GM18870 (cell line): ENCODE measurements at regions not wholly inside any gene's neighbourhood (a gene's known extent, or its start where the extent isn't known, plus 50 kb on each side); places are given as distances from the start of the nearest gene placed in this dataset.

Experiments used
- ATAC-seq: cut with Tn5 transposase; IDR thresholded peaks from one replicate; pipeline ENCODE4 v1.9.1; 2021; ENCODE audit warnings: moderate library complexity; ENCODE audit not compliant: unreplicated experiment

DNA sequence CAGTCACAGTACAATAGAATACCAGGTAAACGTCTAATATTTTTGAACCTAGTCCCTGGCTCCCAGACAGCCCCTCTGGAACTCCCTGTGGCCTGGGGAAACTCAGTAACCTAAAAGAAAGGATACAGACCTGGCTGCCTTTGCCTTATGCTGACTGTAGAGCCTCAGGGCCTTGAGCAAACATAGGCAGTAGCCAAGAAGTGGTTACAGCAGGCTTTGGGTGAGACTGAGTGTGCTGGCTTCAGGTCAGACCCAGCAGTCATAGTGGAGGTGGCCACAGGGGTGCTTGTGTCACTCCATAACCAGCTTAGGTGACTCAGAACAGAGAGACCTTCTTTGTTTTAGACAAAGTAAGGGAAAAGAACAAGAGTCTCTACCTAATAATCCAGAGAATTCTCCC lies 141.8 kb upstream of the PRDX4 start:
- ATAC-seq: no peak

DNA sequence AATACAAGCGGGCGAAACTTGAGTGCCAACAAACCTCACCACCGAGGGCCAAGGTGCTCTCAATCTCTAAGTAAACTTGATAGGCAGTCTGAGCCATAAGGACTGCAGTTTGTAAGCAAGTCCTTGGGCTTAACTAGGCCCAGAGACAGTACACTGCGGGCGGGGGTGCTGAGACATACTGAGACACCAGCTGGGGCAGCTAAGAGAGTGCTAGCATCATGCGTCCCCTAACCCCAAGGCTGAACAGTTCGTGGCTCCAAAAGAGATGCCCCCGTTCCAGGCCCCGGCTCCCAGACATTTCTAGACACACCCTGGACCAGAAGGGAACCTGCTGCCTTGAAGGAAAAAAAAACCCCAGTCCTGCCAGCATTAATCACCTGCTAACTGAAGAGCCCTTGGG lies 126.8 kb upstream of the PRDX4 start:
- no peak for ATAC-seq

- no peak for ATAC-seq
Observed at GRCh38 chrX:23548164-23548563, 119.1 kb upstream of the PRDX4 start.

- ATAC-seq: no peak
Observed at GRCh38 chrX:23552303-23552702, 115.0 kb upstream of the PRDX4 start.

- ATAC-seq: no peak
Observed at GRCh38 chrX:23554304-23554703, 113.0 kb upstream of the PRDX4 start.

DNA sequence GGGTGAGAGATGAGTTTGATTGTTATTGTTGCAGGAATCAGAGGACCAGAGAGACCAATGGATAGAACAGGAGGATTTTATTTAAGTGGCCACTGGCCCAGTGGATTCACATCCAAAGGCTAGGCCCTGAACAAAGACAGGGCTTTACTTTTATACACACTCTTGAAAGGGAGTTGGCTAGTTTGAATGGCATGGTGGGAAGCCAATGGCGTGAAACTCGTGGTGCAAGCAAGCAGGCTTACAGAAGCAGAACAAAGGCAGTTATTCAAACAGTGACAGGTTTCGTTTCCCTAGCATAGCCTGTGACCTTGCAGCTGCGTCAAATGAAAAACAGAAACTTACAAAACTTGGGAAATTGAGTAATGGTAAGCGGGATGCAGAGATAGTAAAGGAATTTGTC lies 110.2 kb upstream of the PRDX4 start:
- no peak for ATAC-seq

GRCh38 chrX:23559975-23560374 lies 107.3 kb upstream of the PRDX4 start:
- ATAC-seq: no peak

DNA sequence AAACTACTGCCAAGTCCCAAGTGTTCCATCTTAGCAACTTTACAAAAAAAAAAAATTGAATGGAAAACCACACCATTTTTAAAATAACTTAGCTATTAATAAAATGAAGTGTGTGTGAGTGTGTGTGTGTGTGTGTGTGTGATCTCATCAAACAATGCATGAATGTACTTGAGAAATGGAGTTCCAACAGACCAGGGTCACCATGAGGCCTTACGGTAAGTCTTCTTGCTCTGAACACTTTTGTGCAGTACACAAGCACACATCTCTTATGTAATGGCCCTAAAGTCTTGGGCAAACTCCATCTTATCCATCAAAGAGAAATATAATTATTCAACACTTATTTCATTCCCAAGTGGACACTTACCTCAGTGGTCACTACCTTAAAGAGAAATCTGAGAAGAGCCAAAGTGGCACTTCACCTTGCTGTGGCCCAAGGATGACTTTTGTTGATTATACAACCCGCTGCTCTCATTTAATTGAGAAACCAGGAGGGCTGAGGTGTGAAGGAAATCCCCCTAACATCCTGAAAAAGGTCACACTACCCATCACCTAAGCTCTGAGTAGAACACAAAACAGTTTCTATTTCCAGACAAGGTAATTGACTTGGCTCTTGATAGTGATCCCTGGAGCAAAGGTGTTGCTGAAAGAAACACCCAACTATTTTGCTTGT lies 96.5 kb upstream of the PRDX4 start:
- no peak for ATAC-seq

DNA sequence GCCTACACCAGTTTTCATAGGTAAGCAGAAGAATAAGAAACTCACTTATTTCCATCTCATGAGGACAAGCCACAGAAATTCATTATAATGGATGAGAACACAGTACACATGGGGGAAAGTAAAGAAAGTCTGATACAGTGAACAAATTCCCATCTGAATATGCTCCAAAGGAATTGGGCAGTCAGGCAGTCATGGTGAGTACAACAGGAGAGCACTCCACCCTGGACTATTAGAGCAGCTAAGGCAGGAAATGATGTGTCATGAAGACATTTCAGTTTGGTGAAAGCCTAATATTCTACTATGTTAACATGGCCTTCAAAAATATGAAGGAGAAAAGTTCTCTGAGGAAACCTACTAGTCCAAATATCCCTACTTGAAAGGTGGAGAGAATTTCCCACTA lies 92.0 kb upstream of the PRDX4 start:
- no peak for ATAC-seq

DNA sequence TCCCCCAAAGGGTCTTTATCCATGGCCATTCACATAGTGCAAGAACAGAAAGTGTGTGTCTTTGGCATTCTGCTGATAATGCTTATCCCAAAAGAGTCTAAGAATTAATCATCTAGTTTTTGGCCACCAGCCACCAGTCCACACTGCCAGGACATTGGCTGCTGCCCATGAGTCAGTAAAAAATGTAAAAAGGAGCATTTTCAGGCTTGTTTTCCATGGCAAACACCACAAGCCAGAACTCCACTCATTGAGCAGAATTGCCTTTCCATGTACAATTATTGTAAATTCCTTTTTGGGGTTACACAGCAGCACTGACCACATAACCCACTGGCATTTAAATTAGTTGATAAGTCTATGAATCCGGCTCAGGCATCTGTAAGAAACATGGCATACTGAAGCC lies 89.2 kb upstream of the PRDX4 start:
- no peak for ATAC-seq

DNA sequence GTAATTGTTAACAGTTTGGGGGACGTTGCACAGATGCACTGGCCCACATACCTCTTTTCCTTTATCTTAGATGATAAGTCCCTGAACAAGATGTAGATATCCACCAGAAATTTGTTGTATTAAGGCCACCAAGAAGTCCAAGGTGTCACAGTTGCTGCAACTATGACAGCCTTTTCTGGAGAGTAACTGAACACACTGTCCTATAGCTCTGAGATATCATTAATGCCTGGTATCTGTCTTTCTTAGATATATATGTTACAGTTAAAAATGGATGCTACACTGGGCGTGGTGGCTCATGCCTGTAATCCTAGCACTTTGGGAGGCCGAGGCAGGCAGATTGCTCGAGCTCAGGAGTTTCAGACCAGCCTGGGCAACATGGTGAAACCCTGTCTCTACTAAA lies 77.8 kb upstream of the PRDX4 start:
- no peak for ATAC-seq

DNA sequence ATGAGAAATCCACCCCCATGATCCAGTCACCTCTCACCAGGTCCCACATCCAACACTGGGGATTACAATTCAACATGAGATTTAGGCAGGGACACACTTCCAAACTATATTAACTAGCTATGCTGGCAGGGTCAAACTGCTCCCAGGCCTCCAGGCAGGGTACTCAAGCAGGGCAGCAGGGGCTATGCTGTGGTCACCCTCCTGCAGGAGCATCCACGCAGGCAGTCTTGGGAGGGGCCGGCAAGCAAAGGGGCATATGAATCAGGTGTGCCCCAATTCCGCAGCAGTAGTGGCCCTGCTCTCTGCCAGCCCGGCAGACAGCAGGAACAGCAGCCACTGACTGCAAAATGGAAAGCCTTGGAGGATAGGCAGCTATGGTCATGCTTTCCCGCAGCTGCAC lies 74.6 kb upstream of the PRDX4 start:
- ATAC-seq: no peak

GRCh38 chrX:23598575-23598974 lies 68.7 kb upstream of the PRDX4 start:
- ATAC-seq: no peak

- ATAC-seq: no peak
Observed at GRCh38 chrX:23603501-23603900, 63.8 kb upstream of the PRDX4 start.

DNA sequence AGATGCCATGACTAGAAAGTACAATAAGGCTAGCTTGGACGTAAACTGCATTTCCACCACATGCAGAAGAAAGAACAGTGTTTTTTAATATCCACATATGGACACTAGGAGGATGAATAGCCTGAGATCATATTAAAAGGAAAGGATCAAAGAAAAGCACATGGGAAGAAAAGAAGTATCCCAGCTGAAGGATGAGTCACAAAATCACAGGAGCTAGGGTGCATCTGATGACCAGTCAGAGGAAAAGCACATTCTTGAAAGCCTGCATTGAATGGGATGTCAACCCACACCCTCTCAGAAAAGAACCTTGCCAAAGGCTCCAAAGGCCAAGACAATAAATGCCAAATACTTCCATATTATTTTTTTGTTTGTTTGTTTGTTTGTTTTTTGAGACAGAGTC lies 56.8 kb upstream of the PRDX4 start:
- ATAC-seq: no peak

GRCh38 chrX:23612846-23613245 lies 54.4 kb upstream of the PRDX4 start:
- no peak for ATAC-seq

DNA sequence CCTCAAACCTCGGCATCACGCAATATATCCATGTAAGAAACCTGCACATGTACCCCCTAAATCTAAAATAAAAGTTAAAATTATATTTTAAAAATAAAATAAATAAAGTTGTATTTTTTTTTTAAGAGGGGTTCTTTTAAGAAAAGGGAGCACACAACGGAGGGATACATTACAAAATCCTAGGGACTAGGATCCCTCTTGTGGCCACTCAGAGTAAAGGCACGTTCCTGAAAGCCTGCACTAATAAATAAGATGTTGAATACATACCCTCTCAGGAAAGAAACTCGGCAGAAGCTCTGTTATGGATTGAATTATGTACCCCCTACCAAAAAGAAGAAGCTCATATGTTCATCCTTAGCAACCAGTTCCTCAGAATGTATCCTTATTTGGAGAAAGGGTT lies 50.9 kb upstream of the PRDX4 start:
- peak; percentile 60 for ATAC-seq
